Limb (tissue), 2 donors: ENCODE measurements at regions not wholly inside any gene's neighbourhood (a gene's known extent, or its start where the extent isn't known, plus 50 kb on each side); places are given as distances from the start of the nearest gene placed in this dataset.

Experiments
- DNase-seq, 2 donors: peaks; one replicate each; pipeline ENCODE4 v3.0.0-alpha.2; 2016; ENCODE audit errors: extremely low spot score in 2 of 2

DNA sequence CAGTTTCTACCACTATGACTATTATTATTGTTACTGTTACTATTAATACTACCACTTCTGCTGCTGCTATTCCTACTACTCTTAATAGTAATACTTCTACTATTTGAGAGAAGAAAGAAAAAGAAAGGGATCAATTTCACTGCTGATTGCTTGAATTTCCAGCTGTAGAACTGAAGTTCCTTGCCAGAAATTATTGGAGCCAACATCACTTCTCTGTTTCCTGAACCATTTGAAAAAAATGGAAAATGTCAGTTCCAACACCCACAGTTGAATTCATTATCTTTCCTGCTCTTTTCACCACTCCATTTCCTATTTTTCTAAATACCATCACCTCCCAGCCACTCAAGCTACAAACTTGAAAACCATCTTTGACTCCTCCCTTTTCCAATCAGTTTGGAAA lies 54.1 kb upstream of the PIK3C2G start:
- DNase-seq: peak in 1 of 2 donors; percentile 46

GRCh38 chr12:18206198-18206597 lies 55.1 kb upstream of the PIK3C2G start:
- no peak for DNase-seq

DNA sequence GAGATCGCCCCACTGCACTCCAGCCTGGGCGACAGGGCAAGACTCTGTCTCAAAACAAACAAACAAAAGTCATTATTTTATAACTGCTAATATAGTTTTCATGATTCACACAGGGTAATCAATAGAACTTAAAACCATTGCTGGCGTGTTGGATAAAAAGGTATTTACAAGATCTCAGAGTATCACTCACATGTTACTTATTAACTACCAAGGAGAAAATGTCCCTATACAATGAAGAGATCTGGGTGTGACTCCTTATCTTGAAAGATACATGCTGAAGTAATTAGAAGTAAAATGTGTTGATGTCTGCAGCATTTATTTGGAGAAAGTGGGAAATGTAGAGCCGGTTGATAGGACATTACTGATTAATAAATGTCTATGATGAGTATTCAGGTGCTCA lies 57.3 kb upstream of the PIK3C2G start:
- DNase-seq: no peak

GRCh38 chr12:18192119-18192518 lies 69.2 kb upstream of the PIK3C2G start:
- no peak for DNase-seq

DNA sequence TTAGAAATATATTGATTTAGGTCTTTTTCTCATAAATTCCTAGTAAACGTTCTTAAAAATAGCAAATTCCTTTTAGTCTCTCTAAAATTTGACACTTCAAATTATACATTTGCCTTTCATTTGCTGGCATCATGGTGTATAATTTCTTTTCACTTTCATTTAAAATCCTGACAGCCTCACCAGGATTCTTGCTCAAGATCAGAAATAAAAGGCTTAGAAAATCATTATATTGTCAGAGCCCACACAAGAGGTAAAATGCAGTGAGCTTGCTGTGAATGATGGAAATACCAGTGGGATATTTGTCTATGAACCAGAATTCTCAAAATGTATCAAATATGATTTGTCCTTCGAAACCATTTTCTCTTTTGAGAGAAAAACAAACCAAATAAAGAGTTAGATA lies 78.2 kb upstream of the PIK3C2G start:
- no peak for DNase-seq

DNA sequence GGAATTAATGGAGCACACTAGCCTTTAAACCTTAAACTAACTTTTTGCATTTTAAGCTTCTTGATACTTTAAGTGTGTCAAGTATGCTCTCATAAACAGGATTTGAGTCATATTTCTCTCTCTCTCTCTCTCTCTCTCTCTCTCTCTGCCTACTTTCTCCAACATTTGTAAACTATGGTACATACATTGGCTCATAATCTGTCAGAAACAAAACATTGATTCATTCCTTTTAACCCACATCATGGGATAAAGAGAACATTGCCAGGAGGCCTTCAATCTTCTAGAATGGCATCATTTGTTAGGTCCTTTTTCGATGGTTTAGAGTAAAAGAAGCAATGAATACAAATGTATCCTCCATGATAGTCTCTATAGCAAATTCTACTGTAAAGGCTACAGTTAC lies 81.6 kb upstream of the RERGL start:
- no peak for DNase-seq

GRCh38 chr12:18168016-18168415 lies 78.0 kb upstream of the RERGL start:
- no peak for DNase-seq

- no peak for DNase-seq
These were observed 75.9 kb upstream of the RERGL start for GRCh38 chr12:18165889-18166288.

DNA sequence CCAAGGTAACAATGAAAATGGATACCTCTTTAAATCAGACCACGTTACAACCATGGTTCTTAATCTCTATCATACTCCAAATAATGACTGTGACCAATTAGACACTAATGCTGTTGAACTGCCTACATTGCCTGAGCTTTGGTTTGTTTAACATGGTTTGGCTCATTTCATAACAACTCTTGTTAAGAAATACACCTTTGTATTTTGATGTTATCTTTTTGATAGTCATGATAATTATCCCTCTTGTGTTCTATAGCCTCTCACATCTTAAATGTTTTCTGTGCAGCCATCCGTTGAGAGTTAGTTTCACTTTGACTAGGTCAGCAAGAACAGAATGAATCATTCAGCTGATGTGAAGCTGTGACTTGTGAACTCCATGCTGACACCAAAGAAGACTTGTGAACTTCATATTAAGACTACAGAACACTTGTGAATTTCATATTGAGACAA lies 75.5 kb upstream of the RERGL start:
- no peak for DNase-seq

DNA sequence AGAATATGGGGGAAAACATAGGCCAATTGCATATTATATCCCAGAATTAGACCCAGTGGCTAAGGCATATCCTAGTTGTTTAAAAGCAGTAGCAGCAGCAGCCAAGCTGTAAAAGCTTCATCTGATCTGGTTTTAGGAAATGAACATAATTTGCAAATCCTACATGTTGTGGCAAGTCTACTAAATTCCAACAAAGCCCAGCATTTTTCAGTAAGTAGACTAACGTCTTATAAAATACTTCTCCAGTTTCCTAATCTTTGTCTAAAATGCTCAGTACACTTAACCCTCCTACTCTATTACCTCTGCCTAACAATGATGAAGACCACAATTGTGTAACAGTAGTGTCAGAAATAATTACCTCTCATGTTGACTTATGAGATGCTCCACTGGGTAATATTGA lies 70.9 kb upstream of the RERGL start:
- no peak for DNase-seq

GRCh38 chr12:18158774-18159557 lies 69.0 kb upstream of the RERGL start:
- DNase-seq: no peak

- no peak for DNase-seq
These were observed 63.8 kb upstream of the RERGL start for GRCh38 chr12:18153826-18154225.

GRCh38 chr12:18151036-18151435 lies 61.0 kb upstream of the RERGL start:
- DNase-seq: no peak

DNA sequence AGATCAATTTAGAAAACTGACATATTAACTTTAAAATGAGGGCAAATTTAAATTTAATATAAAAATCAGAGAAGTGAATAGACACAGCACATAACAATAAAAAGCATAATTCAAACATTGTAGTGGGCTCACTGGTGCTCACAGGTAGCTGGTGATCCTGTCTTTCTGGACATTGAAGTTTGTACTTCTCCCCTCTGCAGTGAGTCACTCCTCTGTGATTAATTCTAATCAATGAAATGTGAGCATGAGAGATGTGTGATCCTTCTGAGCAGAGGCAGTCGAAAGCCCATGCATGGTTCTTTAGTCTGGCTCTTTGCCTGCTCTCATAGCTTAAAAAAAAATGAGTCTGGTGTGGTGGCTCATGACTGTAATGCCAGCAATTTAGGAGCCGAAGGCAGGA lies 59.0 kb upstream of the RERGL start:
- DNase-seq: no peak

GRCh38 chr12:18146363-18146762 lies 56.4 kb upstream of the RERGL start:
- DNase-seq: no peak

- no peak for DNase-seq
These were observed 55.9 kb upstream of the RERGL start for GRCh38 chr12:18145924-18146323.

GRCh38 chr12:18141048-18141982 lies 51.3 kb upstream of the RERGL start:
- DNase-seq: peak in 1 of 2 donors; percentile 45

DNA sequence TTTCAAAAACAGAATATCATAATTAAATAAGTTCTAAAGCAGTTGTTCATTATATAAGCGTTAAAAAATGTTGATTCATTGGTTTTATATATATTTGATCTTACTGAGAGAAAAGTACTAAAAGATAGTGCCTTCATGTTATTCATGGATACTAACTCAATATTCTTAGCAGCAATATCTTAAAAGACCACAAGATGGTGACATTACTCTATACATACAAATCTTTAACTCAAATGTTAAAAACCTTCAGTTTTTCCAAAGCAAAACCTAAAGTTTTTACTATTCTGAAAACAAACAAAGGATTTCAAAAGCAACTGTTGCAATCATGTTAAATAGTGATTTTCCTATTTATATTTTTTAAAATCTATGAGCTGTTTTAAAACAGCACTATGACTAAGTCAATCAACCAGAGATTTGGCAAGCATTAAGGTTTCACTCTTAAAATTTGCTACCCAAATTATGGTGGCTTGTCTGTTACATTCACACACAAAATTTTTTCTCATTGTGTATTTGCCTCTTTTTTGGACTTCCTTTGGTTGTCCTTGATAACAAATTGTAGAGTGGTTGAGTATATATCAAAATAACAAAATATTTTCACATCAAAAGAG lies 50.1 kb upstream of the RERGL start:
- DNase-seq: peak in 1 of 2 donors; percentile 66
